ENCODE measurements at regions not wholly inside any gene's neighbourhood (a gene's known extent, or its start where the extent isn't known, plus 50 kb on each side); places are given as distances from the start of the nearest gene placed in this dataset.
"Not testable (repeated sequence)": the region's sequence is repeated elsewhere in the genome, so short reads cannot be mapped to it uniquely, and the experiment has no call there.

- DNase-seq, result no peak
These were observed 199.3 kb upstream of the HDAC4 start for GRCh38 chr2:239600001-239600593.

- DNase-seq, result no peak
These were observed 198.5 kb upstream of the HDAC4 start for GRCh38 chr2:239599299-239599698.

GRCh38 chr2:239598732-239599090, 197.9 kb upstream of the HDAC4 start:
- no peak for DNase-seq

GRCh38 chr2:239598011-239598731, 197.4 kb upstream of the HDAC4 start:
- DNase-seq, result no peak

GRCh38 chr2:239597216-239597615, 196.4 kb upstream of the HDAC4 start:
- no peak for DNase-seq

- no peak for DNase-seq
These were observed 196.0 kb upstream of the HDAC4 start for GRCh38 chr2:239596792-239597191.

- peak; percentile 54 for DNase-seq
These were observed 195.4 kb upstream of the HDAC4 start for GRCh38 chr2:239596253-239596652.

GRCh38 chr2:239595726-239596125, 194.9 kb upstream of the HDAC4 start:
- no peak for DNase-seq

GRCh38 chr2:239594772-239595608, 194.2 kb upstream of the HDAC4 start:
- no peak for DNase-seq

- peak; percentile 33 for DNase-seq
These were observed 193.4 kb upstream of the HDAC4 start for GRCh38 chr2:239594019-239594771.

- no peak for DNase-seq
These were observed 192.6 kb upstream of the HDAC4 start for GRCh38 chr2:239593455-239593854.

GRCh38 chr2:239592629-239593290, 191.9 kb upstream of the HDAC4 start:
- DNase-seq, result not testable (repeated sequence)

- DNase-seq, result no peak
These were observed 190.4 kb upstream of the HDAC4 start for GRCh38 chr2:239590995-239591915.

- DNase-seq, result no peak
These were observed 189.5 kb upstream of the HDAC4 start for GRCh38 chr2:239590276-239590675.

GRCh38 chr2:239589833-239590232, 189.0 kb upstream of the HDAC4 start:
- no peak for DNase-seq

GRCh38 chr2:239589270-239589825, 188.5 kb upstream of the HDAC4 start:
- no peak for DNase-seq

- peak; percentile 28 for DNase-seq
These were observed 187.8 kb upstream of the HDAC4 start for GRCh38 chr2:239588451-239589269.

GRCh38 chr2:239587841-239588240, 187.0 kb upstream of the HDAC4 start:
- DNase-seq, result peak; percentile 31

- DNase-seq, result no peak
These were observed 186.5 kb upstream of the HDAC4 start for GRCh38 chr2:239587311-239587731.

All from tongue (tissue), 1 donor.